ENCODE measurements at regions not wholly inside any gene's neighbourhood (a gene's known extent, or its start where the extent isn't known, plus 50 kb on each side); places are given as distances from the start of the nearest gene placed in this dataset.
"Not testable (repeated sequence)": the region's sequence is repeated elsewhere in the genome, so short reads cannot be mapped to it uniquely, and the experiment has no call there.

GRCh38 chr7:4525884-4526283, 156.2 kb upstream of the FOXK1 start:
- no peaks in the 10 kb centered on the region for H3K4me1 ChIP-seq
- TF ChIP-seq POLR2A (IDR thresholded peaks at IDR 0.05) (no peak), POLR2AphosphoS5 (IDR thresholded peaks at IDR 0.05) (no peak)
- TF ChIP-seq, protein P1, sequence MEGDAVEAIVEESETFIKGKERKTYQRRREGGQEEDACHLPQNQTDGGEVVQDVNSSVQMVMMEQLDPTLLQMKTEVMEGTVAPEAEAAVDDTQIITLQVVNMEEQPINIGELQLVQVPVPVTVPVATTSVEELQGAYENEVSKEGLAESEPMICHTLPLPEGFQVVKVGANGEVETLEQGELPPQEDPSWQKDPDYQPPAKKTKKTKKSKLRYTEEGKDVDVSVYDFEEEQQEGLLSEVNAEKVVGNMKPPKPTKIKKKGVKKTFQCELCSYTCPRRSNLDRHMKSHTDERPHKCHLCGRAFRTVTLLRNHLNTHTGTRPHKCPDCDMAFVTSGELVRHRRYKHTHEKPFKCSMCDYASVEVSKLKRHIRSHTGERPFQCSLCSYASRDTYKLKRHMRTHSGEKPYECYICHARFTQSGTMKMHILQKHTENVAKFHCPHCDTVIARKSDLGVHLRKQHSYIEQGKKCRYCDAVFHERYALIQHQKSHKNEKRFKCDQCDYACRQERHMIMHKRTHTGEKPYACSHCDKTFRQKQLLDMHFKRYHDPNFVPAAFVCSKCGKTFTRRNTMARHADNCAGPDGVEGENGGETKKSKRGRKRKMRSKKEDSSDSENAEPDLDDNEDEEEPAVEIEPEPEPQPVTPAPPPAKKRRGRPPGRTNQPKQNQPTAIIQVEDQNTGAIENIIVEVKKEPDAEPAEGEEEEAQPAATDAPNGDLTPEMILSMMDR (IDR thresholded peaks at IDR 0.05 in 8 of 11, conservative IDR thresholded peaks at IDR 0.05 in 3 of 11), result no peak
- H3K27me3 ChIP-seq (replicated peaks in 1 of 7), result peaks cover 0 to 20% (median 0%) of the 10 kb centered on the region in 7 donors
- 25 to 32% (median 29%) methylated on average over 3 of the region's 3 CpGs for WGBS, 5 donors
- DNase-seq, result no peak
- no peaks in the 10 kb centered on the region for H3K36me3 ChIP-seq
- H3K9me3 ChIP-seq, result peaks cover 0 to 5% (median 0%) of the 10 kb centered on the region in 8 donors
- H3K4me3 ChIP-seq, result no peak overlapping the region
- H3K27ac ChIP-seq, result no peak overlapping the region
- intact Hi-C loops (cut with DNase I; ENCODE audit: low total_unique reads), result no loop called here

DNA sequence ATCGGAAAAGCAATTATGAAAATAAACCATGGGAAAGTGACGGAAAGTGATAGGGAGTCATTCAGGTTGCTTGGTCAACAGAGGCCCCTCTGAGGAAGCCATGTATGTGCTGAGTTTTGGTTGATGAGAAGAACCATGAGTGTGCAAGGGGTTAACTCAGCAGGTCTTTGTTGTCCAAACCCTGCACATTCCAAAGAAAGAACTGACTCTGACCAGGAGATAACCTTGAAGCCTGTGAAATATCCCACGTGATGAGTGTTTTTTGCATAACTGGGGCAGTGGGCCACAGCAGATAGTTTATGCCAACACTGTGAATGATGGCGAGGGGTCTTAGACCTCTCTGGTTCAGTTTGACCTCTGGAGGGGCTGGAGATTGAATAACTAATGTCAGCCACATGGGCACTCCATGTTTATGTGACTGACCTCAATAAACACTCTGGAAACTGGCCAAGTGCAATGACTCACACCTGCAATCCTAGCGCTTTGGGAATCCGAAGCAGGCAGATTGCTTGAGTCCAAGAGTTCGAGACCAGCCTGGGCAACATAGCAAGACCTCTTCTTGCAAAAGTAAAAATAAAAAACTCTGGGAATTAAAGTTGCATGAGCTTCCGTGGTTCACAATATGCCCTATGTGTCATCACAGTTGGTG, 154.0 kb upstream of the FOXK1 start:
- no peaks in the 10 kb centered on the region for H3K4me1 ChIP-seq
- intact Hi-C loops (cut with DNase I; ENCODE audit: low total_unique reads), result no loop called here
- 71 to 79% (median 72%) methylated on average over 8 of the region's 8 CpGs for WGBS, 5 donors
- H3K27ac ChIP-seq, result no peak overlapping the region
- peaks cover 0 to 20% (median 0%) of the 10 kb centered on the region in 7 donors for H3K27me3 ChIP-seq (replicated peaks in 1 of 7)
- TF ChIP-seq POLR2AphosphoS5 (IDR thresholded peaks at IDR 0.05) (no peak), POLR2A (IDR thresholded peaks at IDR 0.05) (no peak)
- TF ChIP-seq, protein P1 (IDR thresholded peaks at IDR 0.05 in 8 of 11, conservative IDR thresholded peaks at IDR 0.05 in 3 of 11), result no peak
- peaks cover 0 to 5% (median 0%) of the 10 kb centered on the region in 8 donors for H3K9me3 ChIP-seq
- no peak for DNase-seq
- no peaks in the 10 kb centered on the region for H3K36me3 ChIP-seq
- no peak overlapping the region for H3K4me3 ChIP-seq

GRCh38 chr7:4531236-4531635, 150.9 kb upstream of the FOXK1 start:
- H3K27ac ChIP-seq, result no peak overlapping the region
- WGBS, 5 donors, result 58 to 74% (median 63%) methylated on average over 7 of the region's 7 CpGs
- H3K36me3 ChIP-seq, result no peaks in the 10 kb centered on the region
- no peaks in the 10 kb centered on the region for H3K4me1 ChIP-seq
- TF ChIP-seq POLR2AphosphoS5 (IDR thresholded peaks at IDR 0.05) (no peak), POLR2A (IDR thresholded peaks at IDR 0.05) (no peak)
- TF ChIP-seq, protein P1 (IDR thresholded peaks at IDR 0.05 in 8 of 11, conservative IDR thresholded peaks at IDR 0.05 in 3 of 11), result no peak
- no peaks in the 10 kb centered on the region for H3K9me3 ChIP-seq
- H3K4me3 ChIP-seq, result no peak overlapping the region
- DNase-seq, result no peak
- H3K27me3 ChIP-seq (replicated peaks in 1 of 7), result peaks cover 0 to 14% (median 0%) of the 10 kb centered on the region in 7 donors
- intact Hi-C loops (cut with DNase I; ENCODE audit: low total_unique reads), result no loop called here

GRCh38 chr7:4533339-4533738, 148.8 kb upstream of the FOXK1 start:
- intact Hi-C loops (cut with DNase I; ENCODE audit: low total_unique reads), result not testable (repeated sequence)
- WGBS, 5 donors, result 72 to 86% (median 77%) methylated on average over 12 of the region's 12 CpGs

More at GRCh38 chr7:4533339-4533738, 148.8 kb upstream of the FOXK1 start:
- H3K36me3 ChIP-seq; H3K4me3 ChIP-seq; DNase-seq; H3K4me1 ChIP-seq; H3K27me3 ChIP-seq (replicated peaks in 1 of 7); H3K9me3 ChIP-seq; H3K27ac ChIP-seq: not testable (repeated sequence)
